ENCODE measurements at regions not wholly inside any gene's neighbourhood (a gene's known extent, or its start where the extent isn't known, plus 50 kb on each side); places are given as distances from the start of the nearest gene placed in this dataset.
A peak's percentile ranks its signal among the peaks of the same experiment; 100 is the strongest.

DNA sequence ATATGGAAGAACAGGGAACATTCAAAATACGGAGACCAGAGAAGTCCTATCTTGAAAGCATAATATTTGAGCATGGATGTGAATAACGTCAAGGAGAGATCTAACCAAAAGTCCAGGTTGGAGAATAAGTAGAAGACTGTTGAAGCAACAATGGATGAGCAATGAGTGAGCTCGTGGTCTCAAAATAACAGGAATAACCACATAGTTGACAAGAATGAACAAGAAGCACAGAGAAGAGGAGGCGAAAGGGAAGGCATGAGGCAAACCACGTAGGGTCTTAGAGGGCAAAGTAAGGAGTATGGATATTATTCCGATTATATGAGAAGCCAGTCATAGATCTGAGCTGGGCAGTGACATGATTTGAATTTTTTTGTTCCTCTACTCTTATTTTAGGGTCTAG, 710.2 kb downstream of the BRINP1 start:
- H3K4me3 ChIP-seq = no peak overlapping the region
- Mint-ChIP-seq H3K27ac (no peak overlapping the region), H3K4me1 (no peaks in the 10 kb centered on the region), H3K36me3 (ENCODE audit: low read depth) (no peaks in the 10 kb centered on the region), H3K9me3 (no peaks in the 10 kb centered on the region), H3K4me3 (no peak overlapping the region), H3K27me3 (ENCODE audit: insufficient read depth, low read depth, poor library complexity) (no peaks in the 10 kb centered on the region)
- no peak overlapping the region for H3K27ac ChIP-seq (ENCODE audit: low read depth)
- no peaks in the 10 kb centered on the region for H3K79me2 ChIP-seq (replicated peaks; ENCODE audit: insufficient read depth)
- H3K4me2 ChIP-seq = no peak overlapping the region
- peaks cover 14% of the 10 kb centered on the region for H3K9me2 ChIP-seq (ENCODE audit: insufficient read depth)
- no peaks in the 10 kb centered on the region for H3F3A ChIP-seq (replicated peaks; ENCODE audit: low read depth)
- no peak overlapping the region for H2AFZ ChIP-seq
- TF ChIP-seq ZNF114 (CRISPR knock-in tag; IDR thresholded peaks at IDR 0.05) = no peak
- TF ChIP-seq NANOG (IDR thresholded peaks at IDR 0.05; ENCODE audit: borderline replicate concordance) = no peak
- no peaks in the 10 kb centered on the region for H3K36me3 ChIP-seq (ENCODE audit: insufficient read depth)
- H3K27me3 ChIP-seq (ENCODE audit: insufficient read depth) = no peaks in the 10 kb centered on the region
- H4K20me1 ChIP-seq (replicated peaks; ENCODE audit: insufficient read depth) = no peaks in the 10 kb centered on the region
- no peak for ATAC-seq
- no peaks in the 10 kb centered on the region for H3K4me1 ChIP-seq (ENCODE audit: insufficient read depth)
- no peak for DNase-seq (ENCODE audit: low spot score)

GRCh38 chr9:118665226-118665919, 703.9 kb downstream of the BRINP1 start:
- peaks cover 13% of the 10 kb centered on the region for H3K4me1 ChIP-seq (ENCODE audit: insufficient read depth)
- H3F3A ChIP-seq (replicated peaks; ENCODE audit: low read depth) = no peaks in the 10 kb centered on the region
- Mint-ChIP-seq H3K36me3 (ENCODE audit: low read depth) (no peaks in the 10 kb centered on the region), H3K27me3 (ENCODE audit: insufficient read depth, low read depth, poor library complexity) (no peaks in the 10 kb centered on the region), H3K4me3 (no peak overlapping the region), H3K9me3 (no peaks in the 10 kb centered on the region), H3K4me1 (peaks cover 11% of the 10 kb centered on the region), H3K27ac (no peak overlapping the region)
- no peaks in the 10 kb centered on the region for H3K27me3 ChIP-seq (ENCODE audit: insufficient read depth)
- ATAC-seq = no peak
- H3K36me3 ChIP-seq (ENCODE audit: insufficient read depth) = no peaks in the 10 kb centered on the region
- H4K20me1 ChIP-seq (replicated peaks; ENCODE audit: insufficient read depth) = no peaks in the 10 kb centered on the region
- DNase-seq (ENCODE audit: low spot score) = no peak
- no peaks in the 10 kb centered on the region for H3K79me2 ChIP-seq (replicated peaks; ENCODE audit: insufficient read depth)
- H3K4me3 ChIP-seq = no peak overlapping the region
- H3K9me2 ChIP-seq (ENCODE audit: insufficient read depth) = peaks cover under 1% of the 10 kb centered on the region; the same call in 1 of the 2 replicates
- H2AFZ ChIP-seq = peak overlapping the region; percentile 65; the same call in 1 of the 2 replicates
- no peak overlapping the region for H3K27ac ChIP-seq (ENCODE audit: low read depth)
- TF ChIP-seq EZH2phosphoT487 (IDR thresholded peaks at IDR 0.05; ENCODE audit: unreplicated experiment) (no peak), STAT1 (IDR thresholded peaks at IDR 0.05; ENCODE audit: unreplicated experiment) (no peak), ZNF114 (CRISPR knock-in tag; IDR thresholded peaks at IDR 0.05) (no peak), ZNF462 (CRISPR knock-in tag; IDR thresholded peaks at IDR 0.05) (no peak), CTCF (conservative IDR thresholded peaks at IDR 0.05; ENCODE audit: low read depth in 2 of 2) (no peak), ZNF331 (CRISPR knock-in tag; IDR thresholded peaks at IDR 0.05; ENCODE audit: low read depth) (no peak), CREB1 (CRISPR knock-in tag; IDR thresholded peaks at IDR 0.05; ENCODE audit: low read depth) (no peak), POLR2AphosphoS5 (IDR thresholded peaks at IDR 0.05; ENCODE audit: low read depth) (no peak), NANOG (IDR thresholded peaks at IDR 0.05; ENCODE audit: borderline replicate concordance) (no peak)
- H3K4me2 ChIP-seq = no peak overlapping the region

Data from GM23338 (cell line).